Mammary epithelial cell (primary cell): ENCODE measurements at regions not wholly inside any gene's neighbourhood (a gene's known extent, or its start where the extent isn't known, plus 50 kb on each side); places are given as distances from the start of the nearest gene placed in this dataset.

Experiments used
- EZH2 ChIP-seq: IDR thresholded peaks from 2 replicates; pipeline ENCODE4 v1.6.1; 2012; ENCODE audit warnings: low read length, inconsistent platforms, borderline replicate concordance
- TF ChIP-seq, protein P1 (sequence below), 2 donors: IDR thresholded peaks in 1 of 2; conservative IDR thresholded peaks in 1 of 2; 2 replicates each; pipeline ENCODE4 v1.5.1; 2011 to 2012; ENCODE audit warnings: inconsistent platforms in 2 of 2, low read length in 2 of 2, mild to moderate bottlenecking in 2 of 2, control low read depth in 1 of 2, low read depth in 1 of 2; ENCODE audit not compliant: insufficient read depth in 1 of 2; ENCODE audit errors: extremely low read depth in 1 of 2

DNA sequence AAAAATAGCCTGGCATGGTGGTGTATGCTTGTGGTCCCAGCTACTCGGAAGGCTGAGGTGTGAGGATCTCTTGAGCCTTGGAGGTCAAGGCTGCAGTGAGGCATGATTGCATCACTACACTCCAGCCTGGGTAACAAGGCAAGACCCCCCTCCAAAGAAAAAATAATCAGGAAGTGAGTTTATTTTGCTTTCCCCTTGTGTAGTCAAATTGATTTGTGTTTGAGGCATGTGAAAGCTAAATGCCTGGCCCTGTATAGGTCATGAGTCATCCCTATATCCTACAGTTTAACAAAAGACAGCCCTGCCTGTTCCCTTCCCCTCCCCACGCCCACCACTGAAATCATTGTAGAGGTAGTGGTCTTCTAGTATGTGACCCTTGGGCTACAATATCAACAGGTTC is 241.4 kb upstream of the JUN start:
- TF ChIP-seq, protein P1, sequence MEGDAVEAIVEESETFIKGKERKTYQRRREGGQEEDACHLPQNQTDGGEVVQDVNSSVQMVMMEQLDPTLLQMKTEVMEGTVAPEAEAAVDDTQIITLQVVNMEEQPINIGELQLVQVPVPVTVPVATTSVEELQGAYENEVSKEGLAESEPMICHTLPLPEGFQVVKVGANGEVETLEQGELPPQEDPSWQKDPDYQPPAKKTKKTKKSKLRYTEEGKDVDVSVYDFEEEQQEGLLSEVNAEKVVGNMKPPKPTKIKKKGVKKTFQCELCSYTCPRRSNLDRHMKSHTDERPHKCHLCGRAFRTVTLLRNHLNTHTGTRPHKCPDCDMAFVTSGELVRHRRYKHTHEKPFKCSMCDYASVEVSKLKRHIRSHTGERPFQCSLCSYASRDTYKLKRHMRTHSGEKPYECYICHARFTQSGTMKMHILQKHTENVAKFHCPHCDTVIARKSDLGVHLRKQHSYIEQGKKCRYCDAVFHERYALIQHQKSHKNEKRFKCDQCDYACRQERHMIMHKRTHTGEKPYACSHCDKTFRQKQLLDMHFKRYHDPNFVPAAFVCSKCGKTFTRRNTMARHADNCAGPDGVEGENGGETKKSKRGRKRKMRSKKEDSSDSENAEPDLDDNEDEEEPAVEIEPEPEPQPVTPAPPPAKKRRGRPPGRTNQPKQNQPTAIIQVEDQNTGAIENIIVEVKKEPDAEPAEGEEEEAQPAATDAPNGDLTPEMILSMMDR (conservative IDR thresholded peaks at IDR 0.05 in 1 of 2, IDR thresholded peaks at IDR 0.05 in 1 of 2; ENCODE audit: extremely low read depth in 1 of 2, insufficient read depth in 1 of 2, low read depth in 1 of 2, low read length in 2 of 2) = no peak
- no peak for TF ChIP-seq EZH2
